Uterus (tissue), 2 donors: ENCODE measurements at regions not wholly inside any gene's neighbourhood (a gene's known extent, or its start where the extent isn't known, plus 50 kb on each side); places are given as distances from the start of the nearest gene placed in this dataset.
"Not testable (repeated sequence)": the region's sequence is repeated elsewhere in the genome, so short reads cannot be mapped to it uniquely, and the experiment has no call there.

Experiments used
- POLR2A ChIP-seq, 2 donors: fragments of 450-650 bp; IDR thresholded peaks; one replicate each; pipeline ENCODE4 v1.6.1; 2016; ENCODE audit warnings: antibody characterized with exemption in 2 of 2, mild to moderate bottlenecking in 1 of 2, moderate library complexity in 1 of 2
- TF ChIP-seq, protein P1 (sequence below), 4 experiments: fragments of 200-600 bp in 2 of 4; fragments of 450-650 bp in 2 of 4; sonication (generic) in 2 of 4; IDR thresholded peaks; one replicate each; pipeline ENCODE4 v1.5.1; 2016 to 2019; ENCODE audit warnings: antibody characterized with exemption in 4 of 4, mild to moderate bottlenecking in 2 of 4, moderate library complexity in 1 of 4

DNA sequence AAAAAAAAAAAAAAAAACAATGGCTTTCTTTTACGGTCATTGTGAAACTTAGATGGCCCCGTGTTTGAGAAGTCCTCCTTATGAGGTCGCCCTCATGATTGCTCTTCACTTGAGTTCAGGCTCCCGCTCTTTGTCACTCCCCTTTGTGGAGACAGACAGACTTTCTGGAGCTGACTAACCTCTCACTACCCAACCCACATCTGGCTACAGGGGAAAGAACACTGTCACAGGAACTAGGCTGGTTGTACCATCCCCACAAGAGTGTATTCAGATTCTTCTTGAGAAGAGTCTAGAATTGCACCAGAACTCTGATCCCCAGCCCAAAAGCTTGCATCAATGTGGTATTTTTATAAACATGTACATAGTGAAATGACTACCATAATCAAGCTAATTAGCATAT is 160.4 kb upstream of the ZNF658 start:
- TF ChIP-seq, protein P1, sequence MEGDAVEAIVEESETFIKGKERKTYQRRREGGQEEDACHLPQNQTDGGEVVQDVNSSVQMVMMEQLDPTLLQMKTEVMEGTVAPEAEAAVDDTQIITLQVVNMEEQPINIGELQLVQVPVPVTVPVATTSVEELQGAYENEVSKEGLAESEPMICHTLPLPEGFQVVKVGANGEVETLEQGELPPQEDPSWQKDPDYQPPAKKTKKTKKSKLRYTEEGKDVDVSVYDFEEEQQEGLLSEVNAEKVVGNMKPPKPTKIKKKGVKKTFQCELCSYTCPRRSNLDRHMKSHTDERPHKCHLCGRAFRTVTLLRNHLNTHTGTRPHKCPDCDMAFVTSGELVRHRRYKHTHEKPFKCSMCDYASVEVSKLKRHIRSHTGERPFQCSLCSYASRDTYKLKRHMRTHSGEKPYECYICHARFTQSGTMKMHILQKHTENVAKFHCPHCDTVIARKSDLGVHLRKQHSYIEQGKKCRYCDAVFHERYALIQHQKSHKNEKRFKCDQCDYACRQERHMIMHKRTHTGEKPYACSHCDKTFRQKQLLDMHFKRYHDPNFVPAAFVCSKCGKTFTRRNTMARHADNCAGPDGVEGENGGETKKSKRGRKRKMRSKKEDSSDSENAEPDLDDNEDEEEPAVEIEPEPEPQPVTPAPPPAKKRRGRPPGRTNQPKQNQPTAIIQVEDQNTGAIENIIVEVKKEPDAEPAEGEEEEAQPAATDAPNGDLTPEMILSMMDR (IDR thresholded peaks at IDR 0.05): not testable (repeated sequence)
- not testable (repeated sequence) for TF ChIP-seq POLR2A (IDR thresholded peaks at IDR 0.05)
